CD14-positive monocyte (primary cell): ENCODE measurements at regions not wholly inside any gene's neighbourhood (a gene's known extent, or its start where the extent isn't known, plus 50 kb on each side); places are given as distances from the start of the nearest gene placed in this dataset.

Experiments
- DNase-seq, 3 donors: peaks; one replicate each; pipeline ENCODE4 v3.0.0-alpha.2; 2011 to 2022
- H2AFZ ChIP-seq: 2 replicates; pipeline ENCODE4 v1.6.0; 2012; ENCODE audit warnings: mild to moderate bottlenecking, low read depth, low read length, inconsistent platforms; ENCODE audit not compliant: insufficient read depth, poor library complexity, severe bottlenecking
- H3K27ac ChIP-seq, 2 donors: 1 replicate in 1 of 2; 2 replicates in 1 of 2; pipeline ENCODE4 v1.5.1; 2012 to 2013; ENCODE audit warnings: low read length in 2 of 2, control low read depth in 1 of 2, inconsistent platforms in 1 of 2, low read depth in 1 of 2, mild to moderate bottlenecking in 1 of 2
- H3K27me3 ChIP-seq, 2 donors: one replicate each; pipeline versions ENCODE4 v1.6.0 to v1.6.1; 2011 to 2013; ENCODE audit warnings: low read length in 2 of 2; ENCODE audit not compliant: control insufficient read depth in 2 of 2, insufficient read depth in 2 of 2
- H3K36me3 ChIP-seq, 2 donors: replicated peaks in 1 of 2; 1 replicate in 1 of 2; 2 replicates in 1 of 2; pipeline versions ENCODE4 v1.5.1 to v1.6.1; 2012 to 2013; ENCODE audit warnings: low read length in 2 of 2, control low read depth in 1 of 2, inconsistent platforms in 1 of 2, mild to moderate bottlenecking in 1 of 2; ENCODE audit not compliant: insufficient read depth in 2 of 2, control insufficient read depth in 1 of 2
- H3K4me1 ChIP-seq, 2 donors: 1 replicate in 1 of 2; 2 replicates in 1 of 2; pipeline versions ENCODE4 v1.5.1 to v1.6.1; 2012 to 2013; ENCODE audit warnings: low read length in 2 of 2, control low read depth in 1 of 2, inconsistent platforms in 1 of 2, mild to moderate bottlenecking in 1 of 2, moderate library complexity in 1 of 2; ENCODE audit not compliant: insufficient read depth in 2 of 2, control insufficient read depth in 1 of 2
- H3K4me2 ChIP-seq: replicated peaks from 2 replicates; pipeline ENCODE3; 2012; ENCODE audit warnings: low read length, moderate library complexity, mild to moderate bottlenecking; ENCODE audit not compliant: poor library complexity, severe bottlenecking; ENCODE audit errors: extremely low read depth
- H3K4me3 ChIP-seq, 3 experiments: fragments of 200-600 bp in 1 of 3; sonication (generic) in 1 of 3; replicated peaks in 1 of 3; 1 replicate in 2 of 3; 2 replicates in 1 of 3; pipeline ENCODE4 v1.5.1; 2011 to 2013; ENCODE audit warnings: low read length in 3 of 3, mild to moderate bottlenecking in 3 of 3, control low read depth in 2 of 3, low read depth in 2 of 3, inconsistent platforms in 1 of 3, moderate library complexity in 1 of 3
- H3K79me2 ChIP-seq: 2 replicates; pipeline ENCODE4 v1.6.0; 2012; ENCODE audit warnings: mild to moderate bottlenecking, control low read depth, inconsistent platforms, low read length, moderate library complexity; ENCODE audit not compliant: insufficient read depth
- H3K9ac ChIP-seq: 2 replicates; pipeline ENCODE4 v1.6.0; 2017; ENCODE audit warnings: low read length, mild to moderate bottlenecking; ENCODE audit not compliant: insufficient read depth, poor library complexity, severe bottlenecking
- H3K9me3 ChIP-seq, 2 donors: replicated peaks in 1 of 2; 1 replicate in 1 of 2; 2 replicates in 1 of 2; pipeline versions ENCODE4 v1.5.1 to v1.6.1; 2012 to 2013; ENCODE audit warnings: low read length in 2 of 2, control low read depth in 1 of 2; ENCODE audit not compliant: control insufficient read depth in 1 of 2, insufficient read depth in 1 of 2
- H4K20me1 ChIP-seq: 2 replicates; pipeline ENCODE4 v1.6.0; 2012; ENCODE audit warnings: mild to moderate bottlenecking, low read length, control low read depth, moderate library complexity; ENCODE audit not compliant: insufficient read depth
- H3K27ac Mint-ChIP-seq, 7 donors: one replicate each; pipeline ENCODE4 v1.8.0; 2020; ENCODE audit warnings: mild to moderate bottlenecking in 7 of 7, mixed read lengths in 7 of 7, moderate library complexity in 6 of 7, inconsistent platforms in 2 of 7
- H3K27me3 Mint-ChIP-seq, 3 donors: one replicate each; pipeline ENCODE4 v1.8.0; 2021 to 2022; ENCODE audit warnings: low read depth in 3 of 3, mild to moderate bottlenecking in 3 of 3, mixed read lengths in 3 of 3, moderate library complexity in 3 of 3, inconsistent platforms in 1 of 3
- H3K36me3 Mint-ChIP-seq, 2 donors: one replicate each; pipeline ENCODE4 v1.8.0; 2020; ENCODE audit warnings: mixed read lengths in 2 of 2, inconsistent platforms in 1 of 2, mild to moderate bottlenecking in 1 of 2
- H3K4me1 Mint-ChIP-seq: one replicate; pipeline ENCODE4 v1.8.0; 2020; ENCODE audit warnings: mild to moderate bottlenecking, mixed read lengths
- H3K4me3 Mint-ChIP-seq, 2 donors: one replicate each; pipeline ENCODE4 v1.8.0; 2020; ENCODE audit warnings: mild to moderate bottlenecking in 2 of 2, mixed read lengths in 2 of 2, moderate library complexity in 1 of 2
- H3K9me3 Mint-ChIP-seq, 7 donors: one replicate each; pipeline ENCODE4 v1.8.0; 2020 to 2022; ENCODE audit warnings: mixed read lengths in 7 of 7, mild to moderate bottlenecking in 6 of 7, moderate library complexity in 6 of 7, inconsistent platforms in 2 of 7
- CTCF ChIP-seq: fragments of 200-600 bp; IDR thresholded peaks from one replicate; pipeline ENCODE4 v1.8.0; 2022; ENCODE audit warnings: antibody characterized with exemption, mild to moderate bottlenecking
- WGBS: methylation state at CpG from one replicate; pipeline ENCODE4 v1.1.5; 2013; ENCODE audit warnings: missing lambda C conversion rate; ENCODE audit not compliant: insufficient coverage; 5-methylcytosine and 5-hydroxymethylcytosine counted together
- intact Hi-C, 2 donors: fragments of 100-400 bp; cut with micrococcal nuclease; formaldehyde crosslinking; loops; one replicate each; pipeline versions ENCODE4 v1.15.0 to v1.15.1; 2023

GRCh38 chr10:3277566-3277965 is 105.0 kb upstream of the PITRM1 start:
- Mint-ChIP-seq H3K9me3 (peaks cover 0 to 18% (median 6%) of the 10 kb centered on the region in 7 donors), H3K27ac (no peak overlapping the region), H3K36me3 (no peaks in the 10 kb centered on the region), H3K27me3 (peaks cover 1 to 4% (median 3%) of the 10 kb centered on the region in 3 donors), H3K4me3 (no peak overlapping the region), H3K4me1 (no peaks in the 10 kb centered on the region)
- intact Hi-C loops = no loop called here
- no peak overlapping the region for H3K27ac ChIP-seq
- H3K9ac ChIP-seq = no peak overlapping the region
- no peaks in the 10 kb centered on the region for H3K36me3 ChIP-seq
- no peak for DNase-seq
- H3K4me1 ChIP-seq = no peaks in the 10 kb centered on the region
- no peaks in the 10 kb centered on the region for H3K79me2 ChIP-seq
- H3K9me3 ChIP-seq = peaks cover 0 to 4% of the 10 kb centered on the region in 2 donors
- H3K4me2 ChIP-seq = no peak overlapping the region
- no peaks in the 10 kb centered on the region for H3K27me3 ChIP-seq
- no CpG with 5 or more reads among the region's 4 CpGs for WGBS
- H3K4me3 ChIP-seq = no peak overlapping the region
- H2AFZ ChIP-seq = no peak overlapping the region
- no peak for TF ChIP-seq CTCF
- no peaks in the 10 kb centered on the region for H4K20me1 ChIP-seq

GRCh38 chr10:3274414-3274813 is 101.8 kb upstream of the PITRM1 start:
- Histone ChIP-seq H3K9ac (no peak overlapping the region), H3K27ac (no peak overlapping the region), H3K4me1 (no peaks in the 10 kb centered on the region), H3K9me3 (peaks cover 0 to 4% of the 10 kb centered on the region in 2 donors), H3K4me2 (no peak overlapping the region), H3K4me3 (no peak overlapping the region), H3K79me2 (no peaks in the 10 kb centered on the region), H3K36me3 (no peaks in the 10 kb centered on the region), H2AFZ (no peak overlapping the region), H4K20me1 (no peaks in the 10 kb centered on the region), H3K27me3 (no peaks in the 10 kb centered on the region)
- 85% methylated on average over 4 of the region's 7 CpGs for WGBS
- no peak for DNase-seq
- peaks cover 0 to 15% (median 6%) of the 10 kb centered on the region in 7 donors for H3K9me3 Mint-ChIP-seq
- H3K27ac Mint-ChIP-seq = no peak overlapping the region
- H3K27me3 Mint-ChIP-seq = peaks cover 3 to 7% (median 4%) of the 10 kb centered on the region in 3 donors
- intact Hi-C loops = no loop called here
- no peak overlapping the region for H3K4me3 Mint-ChIP-seq
- no peaks in the 10 kb centered on the region for H3K36me3 Mint-ChIP-seq
- no peaks in the 10 kb centered on the region for H3K4me1 Mint-ChIP-seq
- TF ChIP-seq CTCF = no peak
